ENCODE measurements at regions not wholly inside any gene's neighbourhood (a gene's known extent, or its start where the extent isn't known, plus 50 kb on each side); places are given as distances from the start of the nearest gene placed in this dataset.

DNA sequence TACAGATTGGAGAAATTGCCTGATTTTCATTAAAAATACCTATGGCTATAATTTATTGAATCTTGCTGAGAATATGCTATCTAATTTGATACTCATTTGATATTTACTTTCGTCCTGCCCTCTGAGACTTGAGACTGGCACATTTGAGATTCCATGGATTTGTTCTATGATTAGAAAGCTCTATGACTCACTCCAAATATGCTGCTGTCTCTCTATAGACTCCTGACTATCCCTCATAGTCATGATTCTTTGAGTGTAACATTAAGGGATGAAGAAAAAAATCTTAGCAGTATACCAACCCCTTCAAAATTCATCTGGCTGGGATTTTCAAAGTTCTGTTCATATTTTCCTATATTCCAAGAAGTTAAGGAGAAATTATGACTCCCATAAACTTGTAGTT, 191.9 kb downstream of the LRIG3 start:
- no peak for TF ChIP-seq TCF12 (IDR thresholded peaks at IDR 0.05; ENCODE audit: low read depth)
- no peak for TF ChIP-seq ZBTB7A (IDR thresholded peaks at IDR 0.05; ENCODE audit: low read depth)
- no peak for TF ChIP-seq CREB1 (IDR thresholded peaks at IDR 0.05; ENCODE audit: low read depth)
- TF ChIP-seq NFIC (IDR thresholded peaks at IDR 0.05), result no peak
- TF ChIP-seq CEBPB (IDR thresholded peaks at IDR 0.05), result no peak
- TF ChIP-seq EP300 (IDR thresholded peaks at IDR 0.05; ENCODE audit: borderline replicate concordance), result no peak
- TF ChIP-seq YY1 (IDR thresholded peaks at IDR 0.05; ENCODE audit: low read depth), result no peak
- TF ChIP-seq EGR1 (IDR thresholded peaks at IDR 0.05), result no peak
- TF ChIP-seq FOXM1 (IDR thresholded peaks at IDR 0.05; ENCODE audit: borderline replicate concordance, low read depth), result no peak
- TF ChIP-seq, protein P1, sequence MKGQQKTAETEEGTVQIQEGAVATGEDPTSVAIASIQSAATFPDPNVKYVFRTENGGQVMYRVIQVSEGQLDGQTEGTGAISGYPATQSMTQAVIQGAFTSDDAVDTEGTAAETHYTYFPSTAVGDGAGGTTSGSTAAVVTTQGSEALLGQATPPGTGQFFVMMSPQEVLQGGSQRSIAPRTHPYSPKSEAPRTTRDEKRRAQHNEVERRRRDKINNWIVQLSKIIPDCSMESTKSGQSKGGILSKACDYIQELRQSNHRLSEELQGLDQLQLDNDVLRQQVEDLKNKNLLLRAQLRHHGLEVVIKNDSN (IDR thresholded peaks at IDR 0.05), result no peak
- no peak for TF ChIP-seq TAF1 (IDR thresholded peaks at IDR 0.05; ENCODE audit: low read depth)

All from Ishikawa (cell line).